Natural killer cell (primary cell): ENCODE measurements at regions not wholly inside any gene's neighbourhood (a gene's known extent, or its start where the extent isn't known, plus 50 kb on each side); places are given as distances from the start of the nearest gene placed in this dataset.

Source experiments
- ATAC-seq, 3 donors: fragments of 150-1000 bp in 2 of 3; fragments of 200-7000 bp in 1 of 3; cut with Tn5 transposase; 1 replicate in 1 of 3; 2 replicates in 2 of 3; pipeline ENCODE4 v1.10.0; 2021; ENCODE audit warnings: mild to moderate bottlenecking in 2 of 3, moderate library complexity in 2 of 3
- DNase-seq, 2 donors: peaks; one replicate each; pipeline versions ENCODE4 v3.0.0 to v3.0.0-alpha.2; 2013 to 2021; ENCODE audit warnings: mixed read lengths in 1 of 2
- H3K27ac ChIP-seq: one replicate; pipeline ENCODE4 v1.5.1; 2013; ENCODE audit warnings: mild to moderate bottlenecking, low read length
- H3K27me3 ChIP-seq: one replicate; pipeline ENCODE4 v1.6.1; 2013; ENCODE audit warnings: low read length; ENCODE audit not compliant: control insufficient read depth, insufficient read depth
- H3K36me3 ChIP-seq: one replicate; pipeline ENCODE4 v1.6.1; 2013; ENCODE audit warnings: low read length; ENCODE audit not compliant: control insufficient read depth, insufficient read depth
- H3K4me1 ChIP-seq: one replicate; pipeline ENCODE4 v1.6.1; 2013; ENCODE audit warnings: low read length; ENCODE audit not compliant: control insufficient read depth, insufficient read depth
- H3K4me3 ChIP-seq: one replicate; pipeline ENCODE4 v1.5.1; 2013; ENCODE audit warnings: low read length
- H3K9me3 ChIP-seq: one replicate; pipeline ENCODE4 v1.6.1; 2013; ENCODE audit warnings: low read length; ENCODE audit not compliant: control insufficient read depth, insufficient read depth
- H3K27ac Mint-ChIP-seq, 2 donors: one replicate each; pipeline ENCODE4 v1.8.0; 2022; ENCODE audit warnings: mild to moderate bottlenecking in 2 of 2, mixed read lengths in 2 of 2, moderate library complexity in 1 of 2
- H3K27me3 Mint-ChIP-seq, 2 donors: one replicate each; pipeline ENCODE4 v1.8.0; 2022; ENCODE audit warnings: low read depth in 2 of 2, mixed read lengths in 2 of 2
- H3K36me3 Mint-ChIP-seq: one replicate; pipeline ENCODE4 v1.8.0; 2022; ENCODE audit warnings: mixed read lengths
- H3K4me1 Mint-ChIP-seq, 2 donors: one replicate each; pipeline ENCODE4 v1.8.0; 2022; ENCODE audit warnings: mixed read lengths in 2 of 2
- H3K4me3 Mint-ChIP-seq: one replicate; pipeline ENCODE4 v1.8.0; 2022; ENCODE audit warnings: mild to moderate bottlenecking, moderate library complexity, mixed read lengths
- H3K9me3 Mint-ChIP-seq, 2 donors: one replicate each; pipeline ENCODE4 v1.8.0; 2022; ENCODE audit warnings: mixed read lengths in 2 of 2
- CTCF ChIP-seq: fragments of 200-600 bp; IDR thresholded peaks from one replicate; pipeline ENCODE4 v1.8.0; 2022; ENCODE audit warnings: antibody characterized with exemption
- WGBS: methylation state at CpG from one replicate; pipeline ENCODE4 v1.1.7; 2013; ENCODE audit warnings: missing lambda C conversion rate; ENCODE audit not compliant: insufficient coverage; 5-methylcytosine and 5-hydroxymethylcytosine counted together
- intact Hi-C: fragments of 100-400 bp; cut with micrococcal nuclease; formaldehyde crosslinking; loops from one replicate; pipeline ENCODE4 v1.14.2; 2022

DNA sequence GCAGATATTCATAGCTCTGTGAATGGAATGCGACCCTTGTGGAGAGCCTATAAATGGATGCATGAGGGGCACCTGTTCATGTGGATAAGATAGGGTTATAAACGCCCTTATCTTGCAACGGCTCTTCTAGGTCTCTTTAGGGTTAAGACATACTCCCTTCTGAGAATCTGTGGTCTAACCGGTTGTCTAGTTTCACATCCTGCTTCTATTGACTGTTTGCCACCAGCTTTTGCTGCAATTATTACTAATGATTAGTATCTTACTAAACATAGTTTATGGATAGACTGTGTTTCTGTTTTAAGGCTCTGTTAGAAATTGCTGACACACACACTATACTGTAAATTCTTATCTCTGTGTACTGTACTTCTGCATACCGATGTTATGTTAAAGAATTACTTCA, 198.9 kb upstream of the CYLC2 start:
- H3K9me3 ChIP-seq, result no peaks in the 10 kb centered on the region
- H3K36me3 ChIP-seq, result no peaks in the 10 kb centered on the region
- no peaks in the 10 kb centered on the region for H3K4me1 Mint-ChIP-seq

GRCh38 chr9:102795532-102795931, 199.6 kb upstream of the CYLC2 start:
- Mint-ChIP-seq H3K4me3 (no peak overlapping the region), H3K27ac (no peak overlapping the region), H3K27me3 (no peaks in the 10 kb centered on the region), H3K4me1 (no peaks in the 10 kb centered on the region), H3K9me3 (peaks cover 12 to 23% of the 10 kb centered on the region in 2 donors), H3K36me3 (peaks cover 8% of the 10 kb centered on the region)
- no peaks in the 10 kb centered on the region for H3K27me3 ChIP-seq
- TF ChIP-seq CTCF, result no peak
- H3K36me3 ChIP-seq, result no peaks in the 10 kb centered on the region
- DNase-seq (no peak), ATAC-seq (no peak)
- no peaks in the 10 kb centered on the region for H3K9me3 ChIP-seq
- H3K4me1 ChIP-seq, result no peaks in the 10 kb centered on the region
- no peak overlapping the region for H3K27ac ChIP-seq
- no peak overlapping the region for H3K4me3 ChIP-seq
- intact Hi-C loops, result no loop called here

More for the DNA sequence above, 198.9 kb upstream of the CYLC2 start:
- peaks cover 8% of the 10 kb centered on the region for H3K36me3 Mint-ChIP-seq
- Histone ChIP-seq H3K4me1 (no peaks in the 10 kb centered on the region), H3K27me3 (no peaks in the 10 kb centered on the region), H3K4me3 (no peak overlapping the region), H3K27ac (no peak overlapping the region)
- H3K27me3 Mint-ChIP-seq, result no peaks in the 10 kb centered on the region
- H3K27ac Mint-ChIP-seq, result no peak overlapping the region
- peaks cover 12 to 23% of the 10 kb centered on the region in 2 donors for H3K9me3 Mint-ChIP-seq
- no peak overlapping the region for H3K4me3 Mint-ChIP-seq
- intact Hi-C loops, result no loop called here
- ATAC-seq (no peak), DNase-seq (no peak)
- TF ChIP-seq CTCF, result no peak
- 79% methylated on average over 4 of the region's 5 CpGs for WGBS

DNA sequence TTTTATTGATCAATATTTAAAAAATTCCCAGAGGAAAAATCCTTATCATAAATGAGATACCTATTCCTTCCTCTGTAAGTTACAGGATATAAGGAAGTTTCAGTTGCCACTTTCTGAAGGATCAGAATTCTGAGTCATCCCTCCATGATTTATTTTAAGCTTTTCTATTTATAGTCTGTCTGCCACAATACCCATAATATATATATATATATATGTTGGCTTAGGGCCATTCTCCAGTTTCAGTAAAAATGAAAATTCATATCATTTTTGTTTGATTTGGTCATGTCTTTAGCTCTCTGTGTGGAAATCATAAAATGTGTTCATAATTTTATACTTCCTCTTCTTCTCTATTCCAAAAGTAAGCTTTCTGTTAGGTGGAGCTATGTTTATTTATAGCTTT, 215.8 kb upstream of the CYLC2 start:
- Histone ChIP-seq H3K36me3 (no peaks in the 10 kb centered on the region), H3K9me3 (peaks cover 3% of the 10 kb centered on the region), H3K4me1 (no peaks in the 10 kb centered on the region), H3K27ac (no peak overlapping the region), H3K27me3 (no peaks in the 10 kb centered on the region), H3K4me3 (no peak overlapping the region)
- Mint-ChIP-seq H3K9me3 (peaks cover 10 to 15% of the 10 kb centered on the region in 2 donors), H3K4me3 (no peak overlapping the region), H3K27me3 (no peaks in the 10 kb centered on the region), H3K27ac (no peak overlapping the region), H3K36me3 (peaks cover 8% of the 10 kb centered on the region), H3K4me1 (no peaks in the 10 kb centered on the region)
- no peak for TF ChIP-seq CTCF
- no peak for DNase-seq
- intact Hi-C loops, result no loop called here
- ATAC-seq, result no peak

- peaks cover 5% of the 10 kb centered on the region for H3K36me3 Mint-ChIP-seq
- intact Hi-C loops, result no loop called here
- Histone ChIP-seq H3K27ac (no peak overlapping the region), H3K9me3 (peaks cover 3% of the 10 kb centered on the region), H3K36me3 (no peaks in the 10 kb centered on the region), H3K27me3 (no peaks in the 10 kb centered on the region), H3K4me3 (no peak overlapping the region), H3K4me1 (no peaks in the 10 kb centered on the region)
- H3K4me3 Mint-ChIP-seq, result no peak overlapping the region
- no peak overlapping the region for H3K27ac Mint-ChIP-seq
- no peaks in the 10 kb centered on the region for H3K4me1 Mint-ChIP-seq
- DNase-seq (no peak), ATAC-seq (no peak)
- 53% methylated on average over 4 of the region's 4 CpGs for WGBS
- no peaks in the 10 kb centered on the region for H3K27me3 Mint-ChIP-seq
- H3K9me3 Mint-ChIP-seq, result peaks cover 10 to 15% of the 10 kb centered on the region in 2 donors
- no peak for TF ChIP-seq CTCF
Measured at GRCh38 chr9:102778746-102779145, 216.4 kb upstream of the CYLC2 start.
